IPS-20b (cell line): ENCODE measurements at regions not wholly inside any gene's neighbourhood (a gene's known extent, or its start where the extent isn't known, plus 50 kb on each side); places are given as distances from the start of the nearest gene placed in this dataset.
"Not testable (repeated sequence)": the region's sequence is repeated elsewhere in the genome, so short reads cannot be mapped to it uniquely, and the experiment has no call there.

Source experiments
- H3K27ac ChIP-seq: one replicate; pipeline ENCODE4 v1.5.1; 2013; ENCODE audit warnings: low read length
- H3K27me3 ChIP-seq: 2 replicates; pipeline ENCODE4 v1.6.1; 2013; ENCODE audit warnings: mild to moderate bottlenecking, low read length, inconsistent platforms; ENCODE audit not compliant: insufficient read depth
- H3K36me3 ChIP-seq: 2 replicates; pipeline ENCODE4 v1.6.1; 2013; ENCODE audit warnings: low read depth, mild to moderate bottlenecking, inconsistent platforms, low read length, moderate library complexity; ENCODE audit not compliant: insufficient read depth
- H3K4me1 ChIP-seq: 2 replicates; pipeline ENCODE4 v1.6.1; 2013; ENCODE audit warnings: mild to moderate bottlenecking, control low read depth, inconsistent platforms, low read length, moderate library complexity; ENCODE audit not compliant: insufficient read depth
- H3K4me3 ChIP-seq: 2 replicates; pipeline ENCODE4 v1.5.1; 2013; ENCODE audit warnings: mild to moderate bottlenecking, low read length, inconsistent platforms
- H3K9ac ChIP-seq: 2 replicates; pipeline ENCODE4 v1.6.1; 2013; ENCODE audit warnings: low read depth, mild to moderate bottlenecking, inconsistent platforms, low read length, moderate library complexity
- H3K9me3 ChIP-seq: 2 replicates; pipeline ENCODE4 v1.6.1; 2013; ENCODE audit warnings: mild to moderate bottlenecking, low read depth, low read length, inconsistent platforms; ENCODE audit not compliant: insufficient read depth

DNA sequence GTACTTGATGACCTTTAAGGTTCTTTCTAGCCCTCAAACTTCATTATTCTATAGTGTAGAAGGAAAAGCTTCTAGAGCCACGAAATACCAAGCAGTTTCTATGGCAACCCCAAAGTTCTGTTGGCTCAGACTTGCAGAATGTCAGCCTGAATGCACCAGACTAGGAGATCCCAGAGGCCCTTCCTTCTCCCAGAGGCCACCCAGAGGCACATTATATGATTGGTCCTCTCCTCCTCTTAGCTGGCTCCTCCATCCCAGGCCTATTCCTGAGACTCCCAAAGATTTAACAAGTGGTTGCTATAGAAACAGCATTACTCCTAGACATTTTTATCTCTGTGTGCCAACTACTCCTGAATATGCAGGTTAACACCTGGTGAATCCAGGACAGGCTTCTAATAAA is 69.2 kb upstream of the CCDC90B start:
- H3K4me1 ChIP-seq = no peaks in the 10 kb centered on the region
- H3K9ac ChIP-seq = no peak overlapping the region
- no peaks in the 10 kb centered on the region for H3K27me3 ChIP-seq

DNA sequence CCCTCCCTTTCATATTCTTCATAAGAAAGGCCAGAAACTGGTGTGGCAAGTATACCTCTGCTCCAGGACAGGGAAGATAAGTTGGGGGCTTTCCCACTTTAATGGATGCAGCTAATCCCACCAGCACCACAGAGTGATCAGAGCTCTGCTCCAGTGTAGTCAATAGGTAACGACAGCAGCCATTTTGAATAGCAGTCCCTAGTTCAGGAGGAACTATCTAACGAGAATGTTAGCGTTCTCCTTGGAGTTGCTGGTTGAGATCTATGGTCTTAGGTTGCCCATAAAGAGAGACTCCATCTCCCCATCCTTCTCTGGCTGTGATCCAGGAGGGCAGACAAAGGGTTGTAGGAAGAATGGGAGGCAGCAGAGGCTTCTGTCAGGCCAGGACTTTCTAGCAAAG is 64.0 kb upstream of the CCDC90B start:
- Histone ChIP-seq H3K36me3 (no peaks in the 10 kb centered on the region), H3K4me1 (no peaks in the 10 kb centered on the region), H3K9me3 (no peaks in the 10 kb centered on the region; the same call in 1 of the 2 replicates), H3K27me3 (no peaks in the 10 kb centered on the region), H3K27ac (no peak overlapping the region), H3K4me3 (no peak overlapping the region), H3K9ac (no peak overlapping the region)

More for the DNA sequence above, 69.2 kb upstream of the CCDC90B start:
- H3K27ac ChIP-seq = no peak overlapping the region
- H3K36me3 ChIP-seq = no peaks in the 10 kb centered on the region
- H3K9me3 ChIP-seq = peaks cover 11% of the 10 kb centered on the region; the same call in 1 of the 2 replicates
- H3K4me3 ChIP-seq = no peak overlapping the region

DNA sequence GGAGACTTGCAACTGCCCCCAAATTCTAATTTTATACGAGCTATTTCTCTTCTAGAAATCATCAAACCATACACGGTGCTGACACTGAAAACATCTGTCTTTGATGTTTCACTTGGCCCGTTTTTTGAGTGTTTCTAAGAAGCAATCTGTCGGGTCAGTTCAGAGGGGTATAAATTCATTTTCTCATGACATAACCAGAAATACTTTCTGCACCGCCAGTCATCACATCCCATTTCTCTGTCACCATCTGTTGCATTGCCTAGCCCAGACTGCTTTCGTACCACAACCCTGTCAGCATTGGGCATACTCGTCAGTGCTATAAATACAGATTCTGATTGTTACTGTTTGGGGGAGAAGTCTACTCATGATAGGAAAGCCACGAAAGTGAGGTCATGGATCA is 63.1 kb upstream of the CCDC90B start:
- no peak overlapping the region for H3K4me3 ChIP-seq
- no peaks in the 10 kb centered on the region for H3K4me1 ChIP-seq
- H3K36me3 ChIP-seq = no peaks in the 10 kb centered on the region
- no peaks in the 10 kb centered on the region for H3K27me3 ChIP-seq
- no peak overlapping the region for H3K9ac ChIP-seq
- H3K9me3 ChIP-seq = no peaks in the 10 kb centered on the region; the same call in 1 of the 2 replicates
- H3K27ac ChIP-seq = no peak overlapping the region

DNA sequence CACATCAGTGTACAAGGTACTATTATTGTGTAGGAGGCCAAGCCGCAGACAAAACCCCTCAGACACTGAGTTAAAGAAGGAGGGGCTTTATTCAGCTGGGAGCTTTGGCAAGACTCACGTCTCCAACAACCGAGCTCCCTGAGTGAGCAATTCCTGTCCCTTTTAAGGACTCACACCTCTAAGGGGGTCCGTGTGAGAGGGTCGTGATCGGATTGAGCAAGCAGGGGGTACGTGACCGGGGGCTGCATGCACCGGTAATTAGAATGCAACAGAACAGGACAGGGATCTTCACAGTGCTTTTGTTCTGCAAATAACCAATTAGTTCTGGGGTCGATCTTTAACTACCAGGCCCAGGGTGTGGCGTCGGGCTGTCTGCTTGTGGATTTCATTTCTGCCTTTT is 60.5 kb upstream of the CCDC90B start:
- not testable (repeated sequence) for H3K4me3 ChIP-seq, H3K36me3 ChIP-seq, H3K27ac ChIP-seq, H3K9me3 ChIP-seq, H3K27me3 ChIP-seq, H3K9ac ChIP-seq, H3K4me1 ChIP-seq

DNA sequence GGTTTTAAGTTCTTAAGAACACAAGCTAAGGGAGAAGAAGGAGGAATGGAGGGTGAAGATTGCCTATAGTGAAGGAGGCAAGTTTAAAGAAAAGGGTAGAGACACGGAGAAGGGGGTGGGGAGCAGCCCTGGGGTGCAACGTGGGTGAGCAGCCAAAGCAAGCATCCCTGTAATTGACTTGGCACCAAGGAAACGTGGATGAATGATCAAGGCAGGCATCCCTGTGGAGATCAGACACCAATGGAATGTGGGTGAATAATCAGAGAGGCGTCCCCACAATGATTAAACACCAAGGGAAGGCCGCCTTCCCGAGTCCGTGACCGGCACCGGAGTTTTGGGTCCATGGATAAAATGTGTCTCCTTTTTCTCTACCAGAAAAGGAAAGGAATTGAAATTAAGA is 58.4 kb upstream of the CCDC90B start:
- H3K27ac ChIP-seq, H3K9ac ChIP-seq, H3K4me1 ChIP-seq, H3K9me3 ChIP-seq, H3K4me3 ChIP-seq, H3K27me3 ChIP-seq, H3K36me3 ChIP-seq: not testable (repeated sequence)

DNA sequence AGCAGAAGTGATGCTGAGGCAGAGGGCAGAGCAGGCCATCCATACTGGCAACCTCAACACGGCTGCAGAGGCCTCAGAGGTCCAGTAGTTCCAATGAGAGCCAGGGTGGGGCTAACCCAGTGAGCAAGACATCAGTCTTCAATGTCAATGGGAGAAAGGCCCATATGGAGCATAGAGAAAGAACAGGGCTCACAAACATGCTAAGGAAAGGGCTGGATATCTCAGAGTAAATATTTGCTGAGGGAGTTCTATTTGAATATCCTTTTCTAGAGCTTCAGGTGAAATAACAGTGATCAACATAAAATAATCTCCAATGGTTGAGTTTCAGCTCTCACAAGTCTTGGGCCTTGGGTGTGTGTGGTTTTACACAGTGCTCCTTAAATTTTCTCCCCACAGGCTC is 50.8 kb upstream of the CCDC90B start:
- no peak overlapping the region for H3K4me3 ChIP-seq
- no peaks in the 10 kb centered on the region for H3K27me3 ChIP-seq
- H3K4me1 ChIP-seq = no peaks in the 10 kb centered on the region
- no peaks in the 10 kb centered on the region for H3K36me3 ChIP-seq
- no peak overlapping the region for H3K27ac ChIP-seq
- no peaks in the 10 kb centered on the region for H3K9me3 ChIP-seq
- no peak overlapping the region for H3K9ac ChIP-seq
